Activated naive CD4-positive, alpha-beta T cell treated with anti-CD3 and anti-CD28 coated beads, Interleukin-2, amount 10 ng/mL, durations not matched to agents 7 days and 5 days (primary cell): ENCODE measurements at regions not wholly inside any gene's neighbourhood (a gene's known extent, or its start where the extent isn't known, plus 50 kb on each side); places are given as distances from the start of the nearest gene placed in this dataset.

Experiments
- CTCF ChIA-PET: fragments of 350-600 bp; sonication (Branson Sonifier 250); formaldehyde crosslinking; loops from one replicate; lab custom pipeline; 2021; ENCODE audit warnings: antibody characterized with exemption; lab: Charles Lee
- DNase-seq: peaks from one replicate; pipeline ENCODE4 v3.0.0-alpha.2; 2020
- H3K27ac Mint-ChIP-seq: one replicate; pipeline ENCODE4 v1.8.0; 2021; ENCODE audit warnings: mild to moderate bottlenecking, moderate library complexity, mixed read lengths
- H3K27me3 Mint-ChIP-seq: one replicate; pipeline ENCODE4 v1.8.0; 2021; ENCODE audit warnings: mild to moderate bottlenecking, mixed read lengths
- H3K36me3 Mint-ChIP-seq: one replicate; pipeline ENCODE4 v1.8.0; 2021; ENCODE audit warnings: mixed read lengths
- H3K4me1 Mint-ChIP-seq: one replicate; pipeline ENCODE4 v1.8.0; 2021; ENCODE audit warnings: mixed read lengths
- H3K4me3 Mint-ChIP-seq: one replicate; pipeline ENCODE4 v1.8.0; 2021; ENCODE audit warnings: mild to moderate bottlenecking, moderate library complexity, mixed read lengths
- H3K9me3 Mint-ChIP-seq: one replicate; pipeline ENCODE4 v1.8.0; 2021; ENCODE audit warnings: mixed read lengths

GRCh38 chr1:234924450-234925355 is 203.9 kb downstream of the TOMM20 start:
- H3K9me3 Mint-ChIP-seq, result peaks cover 9% of the 10 kb centered on the region
- CTCF ChIA-PET, result interaction anchor here (0.7 to 2.8 kb wide), 5 partner anchors 12 to 320 kb away, joined by 3 to 8 read pairs (median 4); no protein-coding TSS in a partner anchor
- no peaks in the 10 kb centered on the region for H3K27me3 Mint-ChIP-seq
- no peak for DNase-seq
- peak overlapping the region; percentile 64 for H3K27ac Mint-ChIP-seq
- peaks cover 47% of the 10 kb centered on the region for H3K4me1 Mint-ChIP-seq
- no peaks in the 10 kb centered on the region for H3K36me3 Mint-ChIP-seq
- no peak overlapping the region for H3K4me3 Mint-ChIP-seq

- Mint-ChIP-seq H3K9me3 (peaks cover 9% of the 10 kb centered on the region), H3K4me3 (no peak overlapping the region), H3K27ac (no peak overlapping the region), H3K4me1 (peaks cover 37% of the 10 kb centered on the region), H3K36me3 (no peaks in the 10 kb centered on the region), H3K27me3 (no peaks in the 10 kb centered on the region)
- DNase-seq, result no peak
- CTCF ChIA-PET, result interaction anchor here (1.1 to 2.8 kb wide), 3 partner anchors 11 to 319 kb away, joined by 3 to 8 read pairs (median 5); no protein-coding TSS in a partner anchor
These were observed 205.0 kb downstream of the TOMM20 start for GRCh38 chr1:234923626-234924025.

GRCh38 chr1:234922987-234923386 is 205.7 kb downstream of the TOMM20 start:
- H3K9me3 Mint-ChIP-seq, result peaks cover 9% of the 10 kb centered on the region
- H3K27ac Mint-ChIP-seq, result no peak overlapping the region
- no peaks in the 10 kb centered on the region for H3K36me3 Mint-ChIP-seq
- no peak overlapping the region for H3K4me3 Mint-ChIP-seq
- H3K27me3 Mint-ChIP-seq, result no peaks in the 10 kb centered on the region
- peaks cover 30% of the 10 kb centered on the region for H3K4me1 Mint-ChIP-seq
- CTCF ChIA-PET, result no interaction called here
- DNase-seq, result no peak

- no peaks in the 10 kb centered on the region for H3K36me3 Mint-ChIP-seq
- peaks cover 9% of the 10 kb centered on the region for H3K9me3 Mint-ChIP-seq
- H3K27me3 Mint-ChIP-seq, result no peaks in the 10 kb centered on the region
- no peak overlapping the region for H3K27ac Mint-ChIP-seq
- H3K4me3 Mint-ChIP-seq, result no peak overlapping the region
- peaks cover 15% of the 10 kb centered on the region for H3K4me1 Mint-ChIP-seq
- no peak for DNase-seq
- CTCF ChIA-PET, result interaction anchor here (0.9 kb wide), 1 partner anchor 22 kb away, joined by 3 read pairs; no protein-coding TSS in a partner anchor
These were observed 207.2 kb downstream of the TOMM20 start for GRCh38 chr1:234921266-234922062.

GRCh38 chr1:234920843-234921140 is 207.8 kb downstream of the TOMM20 start:
- peaks cover 8% of the 10 kb centered on the region for H3K4me1 Mint-ChIP-seq
- H3K27ac Mint-ChIP-seq, result no peak overlapping the region
- H3K27me3 Mint-ChIP-seq, result no peaks in the 10 kb centered on the region
- H3K9me3 Mint-ChIP-seq, result peaks cover 9% of the 10 kb centered on the region
- no peak overlapping the region for H3K4me3 Mint-ChIP-seq
- CTCF ChIA-PET, result interaction anchor here (0.9 kb wide), 1 partner anchor 23 kb away, joined by 3 read pairs; no protein-coding TSS in a partner anchor
- no peak for DNase-seq
- H3K36me3 Mint-ChIP-seq, result no peaks in the 10 kb centered on the region

- H3K4me3 Mint-ChIP-seq, result no peak overlapping the region
- H3K27ac Mint-ChIP-seq, result no peak overlapping the region
- DNase-seq, result no peak
- CTCF ChIA-PET, result no interaction called here
- H3K4me1 Mint-ChIP-seq, result peaks cover 3% of the 10 kb centered on the region
- H3K27me3 Mint-ChIP-seq, result no peaks in the 10 kb centered on the region
- H3K36me3 Mint-ChIP-seq, result no peaks in the 10 kb centered on the region
- peaks cover 9% of the 10 kb centered on the region for H3K9me3 Mint-ChIP-seq
These were observed 208.3 kb downstream of the TOMM20 start for GRCh38 chr1:234920136-234920842.

GRCh38 chr1:234918961-234919761 is 209.5 kb downstream of the TOMM20 start:
- no peaks in the 10 kb centered on the region for H3K36me3 Mint-ChIP-seq
- no peak overlapping the region for H3K4me3 Mint-ChIP-seq
- CTCF ChIA-PET, result interaction anchor here (0.7 kb wide), 1 partner anchor 1686 kb away, joined by 5 read pairs; no protein-coding TSS in a partner anchor
- no peak for DNase-seq
- no peaks in the 10 kb centered on the region for H3K27me3 Mint-ChIP-seq
- no peak overlapping the region for H3K27ac Mint-ChIP-seq
- peaks cover 9% of the 10 kb centered on the region for H3K9me3 Mint-ChIP-seq
- H3K4me1 Mint-ChIP-seq, result no peaks in the 10 kb centered on the region

- Mint-ChIP-seq H3K4me3 (no peak overlapping the region), H3K36me3 (no peaks in the 10 kb centered on the region), H3K9me3 (peaks cover 3% of the 10 kb centered on the region), H3K4me1 (peaks cover 2% of the 10 kb centered on the region), H3K27ac (no peak overlapping the region), H3K27me3 (no peaks in the 10 kb centered on the region)
- DNase-seq, result no peak
- CTCF ChIA-PET, result no interaction called here
These were observed 210.3 kb downstream of the TOMM20 start for GRCh38 chr1:234918181-234918841.

GRCh38 chr1:234917495-234918180 is 211.0 kb downstream of the TOMM20 start:
- Mint-ChIP-seq H3K9me3 (peaks cover 2% of the 10 kb centered on the region), H3K27me3 (no peaks in the 10 kb centered on the region), H3K27ac (no peak overlapping the region), H3K4me1 (peaks cover 8% of the 10 kb centered on the region), H3K36me3 (no peaks in the 10 kb centered on the region), H3K4me3 (no peak overlapping the region)
- no peak for DNase-seq
- CTCF ChIA-PET, result no interaction called here

- Mint-ChIP-seq H3K4me3 (no peak overlapping the region), H3K36me3 (no peaks in the 10 kb centered on the region), H3K9me3 (peaks cover 2% of the 10 kb centered on the region), H3K27me3 (no peaks in the 10 kb centered on the region), H3K27ac (no peak overlapping the region), H3K4me1 (peaks cover 15% of the 10 kb centered on the region)
- DNase-seq, result no peak
- CTCF ChIA-PET, result no interaction called here
These were observed 211.8 kb downstream of the TOMM20 start for GRCh38 chr1:234916840-234917239.

- CTCF ChIA-PET, result no interaction called here
- Mint-ChIP-seq H3K4me1 (peaks cover 23% of the 10 kb centered on the region), H3K27me3 (no peaks in the 10 kb centered on the region), H3K9me3 (peaks cover 2% of the 10 kb centered on the region), H3K4me3 (no peak overlapping the region), H3K36me3 (no peaks in the 10 kb centered on the region), H3K27ac (no peak overlapping the region)
- DNase-seq, result no peak
These were observed 212.5 kb downstream of the TOMM20 start for GRCh38 chr1:234915924-234916675.

- Mint-ChIP-seq H3K4me3 (no peak overlapping the region), H3K9me3 (no peaks in the 10 kb centered on the region), H3K27ac (no peak overlapping the region), H3K27me3 (no peaks in the 10 kb centered on the region), H3K4me1 (peaks cover 25% of the 10 kb centered on the region), H3K36me3 (no peaks in the 10 kb centered on the region)
- no peak for DNase-seq
- CTCF ChIA-PET, result no interaction called here
These were observed 213.9 kb downstream of the TOMM20 start for GRCh38 chr1:234914606-234915290.
